Stomach (tissue), 8 donors: ENCODE measurements at regions not wholly inside any gene's neighbourhood (a gene's known extent, or its start where the extent isn't known, plus 50 kb on each side); places are given as distances from the start of the nearest gene placed in this dataset.

Source experiments
- DNase-seq, 2 donors: peaks; one replicate each; pipeline versions ENCODE4 v3.0.0 to v3.0.0-alpha.2; 2013 to 2019
- H3K27ac ChIP-seq, 5 donors: fragments of 200-600 bp in 4 of 5; sonication (generic) in 4 of 5; one replicate each; pipeline ENCODE4 v1.5.1; 2013 to 2019; ENCODE audit warnings: mild to moderate bottlenecking in 1 of 5, moderate library complexity in 1 of 5
- H3K27me3 ChIP-seq, 3 donors: fragments of 200-600 bp; sonication (generic); one replicate each; pipeline ENCODE4 v1.5.1; 2017 to 2019; ENCODE audit warnings: mixed run types in 1 of 3
- H3K36me3 ChIP-seq, 4 donors: fragments of 200-600 bp; sonication (generic); 1 replicate in 3 of 4; 2 replicates in 1 of 4; pipeline ENCODE4 v1.5.1; 2016 to 2019
- H3K4me1 ChIP-seq, 4 donors: fragments of 200-600 bp; sonication (generic); one replicate each; pipeline ENCODE4 v1.5.1; 2016 to 2019
- H3K4me3 ChIP-seq, 4 donors: fragments of 200-600 bp; sonication (generic) in 3 of 4; one replicate each; pipeline ENCODE4 v1.5.1; 2016 to 2019; ENCODE audit warnings: mild to moderate bottlenecking in 1 of 4
- H3K9me3 ChIP-seq, 4 donors: fragments of 200-600 bp; sonication (generic); one replicate each; pipeline ENCODE4 v1.5.1; 2016 to 2019
- EP300 ChIP-seq: sonication (generic); formaldehyde crosslinking; IDR thresholded peaks from one replicate; pipeline ENCODE4 v1.6.1; 2017; ENCODE audit warnings: antibody characterized with exemption
- POLR2A ChIP-seq, 4 donors: fragments of 450-650 bp; IDR thresholded peaks; one replicate each; pipeline ENCODE4 v1.6.1; 2016; ENCODE audit warnings: antibody characterized with exemption in 4 of 4, control low read depth in 2 of 4, mild to moderate bottlenecking in 1 of 4, moderate library complexity in 1 of 4
- POLR2AphosphoS5 ChIP-seq, 3 donors: sonication (generic); formaldehyde crosslinking; IDR thresholded peaks; one replicate each; pipeline ENCODE4 v1.6.1; 2016; ENCODE audit warnings: antibody characterized with exemption in 3 of 3
- WGBS, 5 donors: extraction: QIAGEN DNeasy Blood & Tissue Kit in 3 of 5; methylation state at CpG; one replicate each; pipeline versions ENCODE4 v1.1.5 to v1.1.7; 2013 to 2018; 5-methylcytosine and 5-hydroxymethylcytosine counted together
- intact Hi-C: fragments of 100-400 bp; cut with DNase I; formaldehyde crosslinking; loops from one replicate; pipeline ENCODE4 v1.15.1; 2023; ENCODE audit warnings: low total_unique reads
- TF ChIP-seq, protein P1 (sequence below), 7 experiments: fragments of 450-650 bp in 4 of 7; fragments of 200-600 bp in 3 of 7; sonication (generic) in 3 of 7; IDR thresholded peaks; one replicate each; pipeline ENCODE4 v1.5.1; 2016 to 2019; ENCODE audit warnings: antibody characterized with exemption in 7 of 7, control low read depth in 2 of 7, mild to moderate bottlenecking in 1 of 7
- donor health status: healthy with polysubstance abuse.
- donor health status: Bipolar disorder and iron deficiency.
- donor health status: healthy.

DNA sequence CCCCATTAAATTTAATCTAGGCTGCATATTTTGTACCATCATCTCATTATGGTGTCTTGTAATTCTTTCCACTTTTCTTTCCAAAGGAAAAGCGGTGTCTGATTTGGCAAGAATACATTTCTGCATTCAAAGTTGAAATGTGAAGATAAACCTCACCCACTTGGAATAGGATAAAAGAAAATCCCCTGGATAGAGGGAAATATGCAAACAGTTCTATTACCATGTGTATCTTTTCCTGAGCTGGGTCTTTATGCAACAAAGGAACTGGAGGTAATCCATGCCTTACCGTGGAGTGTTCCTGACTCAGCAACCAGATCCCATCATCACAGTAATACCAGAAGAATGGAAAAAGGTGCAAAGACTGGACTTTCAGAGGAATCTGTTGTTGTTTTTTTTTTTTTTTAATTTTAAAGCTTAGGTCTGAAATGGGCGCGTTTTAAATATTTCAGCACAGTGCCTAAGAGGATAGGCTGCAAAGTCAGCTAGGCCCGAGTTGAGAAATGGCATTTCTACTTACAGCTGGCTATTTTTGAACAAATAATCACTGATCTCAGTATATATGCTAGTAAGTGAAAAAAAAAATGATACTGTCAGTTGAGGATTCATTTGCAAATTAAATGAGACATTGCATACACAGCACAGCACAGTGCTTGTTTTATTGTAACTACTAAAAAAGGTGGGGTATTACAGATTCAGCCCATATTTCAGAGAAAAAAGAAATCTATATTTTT is 55.5 kb upstream of the ADAMTS9 start:
- no peaks in the 10 kb centered on the region for H3K36me3 ChIP-seq
- DNase-seq: peak in 1 of 2 donors; percentile 23
- no peak overlapping the region for H3K27ac ChIP-seq
- intact Hi-C loops: no loop called here
- 64 to 71% (median 66%) methylated on average over 5 of the region's 5 CpGs for WGBS, 5 donors
- H3K9me3 ChIP-seq: no peaks in the 10 kb centered on the region
- no peaks in the 10 kb centered on the region for H3K27me3 ChIP-seq
- no peak overlapping the region for H3K4me3 ChIP-seq
- TF ChIP-seq, protein P1, sequence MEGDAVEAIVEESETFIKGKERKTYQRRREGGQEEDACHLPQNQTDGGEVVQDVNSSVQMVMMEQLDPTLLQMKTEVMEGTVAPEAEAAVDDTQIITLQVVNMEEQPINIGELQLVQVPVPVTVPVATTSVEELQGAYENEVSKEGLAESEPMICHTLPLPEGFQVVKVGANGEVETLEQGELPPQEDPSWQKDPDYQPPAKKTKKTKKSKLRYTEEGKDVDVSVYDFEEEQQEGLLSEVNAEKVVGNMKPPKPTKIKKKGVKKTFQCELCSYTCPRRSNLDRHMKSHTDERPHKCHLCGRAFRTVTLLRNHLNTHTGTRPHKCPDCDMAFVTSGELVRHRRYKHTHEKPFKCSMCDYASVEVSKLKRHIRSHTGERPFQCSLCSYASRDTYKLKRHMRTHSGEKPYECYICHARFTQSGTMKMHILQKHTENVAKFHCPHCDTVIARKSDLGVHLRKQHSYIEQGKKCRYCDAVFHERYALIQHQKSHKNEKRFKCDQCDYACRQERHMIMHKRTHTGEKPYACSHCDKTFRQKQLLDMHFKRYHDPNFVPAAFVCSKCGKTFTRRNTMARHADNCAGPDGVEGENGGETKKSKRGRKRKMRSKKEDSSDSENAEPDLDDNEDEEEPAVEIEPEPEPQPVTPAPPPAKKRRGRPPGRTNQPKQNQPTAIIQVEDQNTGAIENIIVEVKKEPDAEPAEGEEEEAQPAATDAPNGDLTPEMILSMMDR (IDR thresholded peaks at IDR 0.05): no peak
- no peak for TF ChIP-seq POLR2AphosphoS5 (IDR thresholded peaks at IDR 0.05)
- no peak for TF ChIP-seq POLR2A (IDR thresholded peaks at IDR 0.05)
- no peak for TF ChIP-seq EP300
- H3K4me1 ChIP-seq: peaks cover 0 to 45% (median 14%) of the 10 kb centered on the region in 4 donors

- intact Hi-C loops: no loop called here
- H3K9me3 ChIP-seq: no peaks in the 10 kb centered on the region
- H3K27me3 ChIP-seq: no peaks in the 10 kb centered on the region
- no peaks in the 10 kb centered on the region for H3K36me3 ChIP-seq
- TF ChIP-seq, protein P1 (IDR thresholded peaks at IDR 0.05): no peak
- TF ChIP-seq POLR2AphosphoS5 (IDR thresholded peaks at IDR 0.05): no peak
- no peak for TF ChIP-seq EP300
- no peak for TF ChIP-seq POLR2A (IDR thresholded peaks at IDR 0.05)
- no peak overlapping the region for H3K4me3 ChIP-seq
- H3K27ac ChIP-seq: peak overlapping the region in 3 of 5 donors; percentile 40 to 50 (median 46)
- peaks cover 0 to 33% (median 13%) of the 10 kb centered on the region in 4 donors for H3K4me1 ChIP-seq
- WGBS, 5 donors: 63 to 88% (median 71%) methylated on average over 1 of the region's 1 CpG
- no peak for DNase-seq
These were observed 53.5 kb upstream of the ADAMTS9 start for GRCh38 chr3:64741341-64741740.

DNA sequence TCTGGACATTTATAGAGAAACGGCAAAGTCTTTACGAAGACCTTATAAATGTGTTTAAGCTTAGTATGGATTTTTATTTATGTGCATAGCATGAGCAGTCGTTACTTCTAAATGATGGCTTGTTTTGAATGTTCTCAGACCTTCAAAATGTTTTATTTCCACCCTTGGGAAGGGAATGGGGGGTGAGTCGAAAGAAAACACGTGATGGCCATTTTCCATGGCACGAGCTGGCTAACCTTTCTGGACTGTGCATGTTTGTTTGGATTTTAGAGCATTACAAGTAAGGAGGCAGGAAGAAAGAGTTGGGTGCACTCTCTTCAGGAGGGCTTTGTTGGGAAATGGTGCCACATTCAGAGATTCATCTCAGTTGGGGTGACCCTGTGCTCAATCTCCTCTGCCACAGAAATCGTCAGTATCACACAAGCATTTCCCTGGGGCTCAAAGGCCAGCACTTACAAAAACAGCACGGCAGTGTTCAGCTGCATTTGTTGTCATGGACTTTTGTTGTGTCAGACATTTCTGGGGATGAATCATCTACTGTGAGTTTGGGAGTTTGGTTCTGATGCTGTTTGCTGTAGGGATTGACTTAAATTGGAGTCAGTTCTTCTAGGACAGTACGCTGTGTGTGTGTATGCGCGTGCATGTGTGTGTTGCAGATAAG is 52.3 kb upstream of the ADAMTS9 start:
- TF ChIP-seq POLR2A (IDR thresholded peaks at IDR 0.05) (no peak), POLR2AphosphoS5 (IDR thresholded peaks at IDR 0.05) (no peak), EP300 (no peak)
- TF ChIP-seq, protein P1 (IDR thresholded peaks at IDR 0.05): no peak
- H3K4me1 ChIP-seq: peaks cover 0 to 33% (median 13%) of the 10 kb centered on the region in 4 donors
- peak overlapping the region in 3 of 5 donors; percentile 40 to 50 (median 46) for H3K27ac ChIP-seq
- H3K9me3 ChIP-seq: no peaks in the 10 kb centered on the region
- H3K27me3 ChIP-seq: no peaks in the 10 kb centered on the region
- intact Hi-C loops: no loop called here
- no peak overlapping the region for H3K4me3 ChIP-seq
- no peaks in the 10 kb centered on the region for H3K36me3 ChIP-seq
- WGBS, 5 donors: 68 to 79% (median 76%) methylated on average over 11 of the region's 11 CpGs
- DNase-seq: peak in 1 of 2 donors; percentile 22
